H1 (cell line): ENCODE measurements at regions not wholly inside any gene's neighbourhood (a gene's known extent, or its start where the extent isn't known, plus 50 kb on each side); places are given as distances from the start of the nearest gene placed in this dataset.

Experiments used
- CTCF ChIA-PET: fragments of 300-600 bp; sonication (Branson Sonifier 250); formaldehyde crosslinking; loops from one replicate; lab custom pipeline; 2021; ENCODE audit not compliant: partially characterized antibody; lab: Charles Lee
- POLR2A ChIA-PET: fragments of 300-600 bp; sonication (Branson Sonifier 250); formaldehyde crosslinking; loops from one replicate; lab custom pipeline; 2021; ENCODE audit warnings: inconsistent platforms; ENCODE audit not compliant: partially characterized antibody; lab: Charles Lee
- DNase-seq, 2 experiments: peaks; one replicate each; pipeline versions ENCODE4 v3.0.0 to v3.0.0-alpha.2; 2010 to 2022; ENCODE audit warnings: low spot score in 2 of 2, low read depth in 1 of 2, mixed read lengths in 1 of 2
- FAIRE-seq: peaks from 2 replicates; lab custom pipeline; 2011; peaks lifted over from hg19 to GRCh38; lab: Jason Lieb, UNC
- H2AFZ ChIP-seq: 2 replicates; pipeline ENCODE4 v1.8.1; 2012; ENCODE audit warnings: low read length, inconsistent platforms
- H2AK5ac ChIP-seq: 2 replicates; pipeline ENCODE4 v1.6.1; 2013; ENCODE audit warnings: low read depth, low read length
- H2BK120ac ChIP-seq: replicated peaks from 2 replicates; pipeline ENCODE3; 2013; ENCODE audit warnings: low read depth, low read length, inconsistent platforms
- H2BK12ac ChIP-seq: 2 replicates; pipeline ENCODE4 v1.6.1; 2013; ENCODE audit warnings: low read depth, low read length
- H2BK15ac ChIP-seq: 2 replicates; pipeline ENCODE4 v1.6.1; 2013; ENCODE audit warnings: low read length
- H2BK20ac ChIP-seq: 2 replicates; pipeline ENCODE4 v1.6.1; 2013; ENCODE audit warnings: low read length
- H2BK5ac ChIP-seq: 2 replicates; pipeline ENCODE4 v1.6.1; 2013; ENCODE audit warnings: low read depth, low read length
- H3K14ac ChIP-seq: 2 replicates; pipeline ENCODE4 v1.6.1; 2013; ENCODE audit warnings: inconsistent platforms; ENCODE audit not compliant: insufficient read length
- H3K18ac ChIP-seq: 2 replicates; pipeline ENCODE4 v1.6.1; 2013; ENCODE audit warnings: low read length; ENCODE audit errors: extremely low read depth
- H3K23ac ChIP-seq: 2 replicates; pipeline ENCODE4 v1.6.1; 2013; ENCODE audit warnings: inconsistent platforms; ENCODE audit not compliant: insufficient read length
- H3K23me2 ChIP-seq: 2 replicates; pipeline ENCODE4 v1.6.1; 2013; ENCODE audit warnings: low read depth, low read length
- H3K27ac ChIP-seq: 2 replicates; pipeline ENCODE4 v1.6.1; 2011; ENCODE audit warnings: low read depth, low read length, inconsistent platforms
- H3K27me3 ChIP-seq, 4 experiments: replicated peaks in 1 of 4; 1 replicate in 1 of 4; 2 replicates in 3 of 4; pipeline versions ENCODE4 v1.6.1 to v1.8.1; 2011 to 2013; ENCODE audit warnings: low read length in 3 of 4, mild to moderate bottlenecking in 3 of 4, inconsistent platforms in 2 of 4, mixed read lengths in 2 of 4, moderate library complexity in 1 of 4; ENCODE audit not compliant: control insufficient read depth in 3 of 4, insufficient read depth in 3 of 4; ENCODE audit errors: extremely low read depth in 1 of 4
- H3K36me3 ChIP-seq, 4 experiments: 2 replicates each; pipeline versions ENCODE4 v1.6.1 to v1.8.1; 2011 to 2013; ENCODE audit warnings: mild to moderate bottlenecking in 4 of 4, low read length in 3 of 4, moderate library complexity in 2 of 4, control low read depth in 1 of 4, inconsistent platforms in 1 of 4; ENCODE audit not compliant: insufficient read depth in 4 of 4, control insufficient read depth in 2 of 4
- H3K4ac ChIP-seq: replicated peaks from 2 replicates; pipeline ENCODE3; 2013; ENCODE audit warnings: low read length, low read depth, mixed read lengths, inconsistent platforms; ENCODE audit not compliant: insufficient read length
- H3K4me1 ChIP-seq, 4 experiments: replicated peaks in 1 of 4; 1 replicate in 1 of 4; 2 replicates in 3 of 4; pipeline versions ENCODE4 v1.6.1 to v1.8.1; 2011 to 2013; ENCODE audit warnings: low read length in 3 of 4, inconsistent platforms in 2 of 4, mixed read lengths in 1 of 4; ENCODE audit not compliant: insufficient read depth in 4 of 4, control insufficient read depth in 3 of 4
- H3K4me2 ChIP-seq, 2 experiments: 2 replicates each; pipeline versions ENCODE4 v1.6.1 to v1.8.1; 2011 to 2013; ENCODE audit warnings: low read depth in 2 of 2, low read length in 2 of 2, control low read depth in 1 of 2, inconsistent platforms in 1 of 2, mild to moderate bottlenecking in 1 of 2; ENCODE audit not compliant: insufficient read depth in 1 of 2
- H3K4me3 ChIP-seq, 4 experiments: fragments of 200-600, 300-600 bp in 1 of 4; sonication (generic), shearing (Covaris generic), sonication (Bioruptor Twin) in 1 of 4; 2 replicates each; pipeline versions ENCODE4 v1.5.1 to v1.8.1; 2011 to 2016; ENCODE audit warnings: low read length in 4 of 4, low read depth in 3 of 4, control low read depth in 2 of 4, inconsistent platforms in 2 of 4, mild to moderate bottlenecking in 2 of 4, mixed read lengths in 1 of 4, moderate library complexity in 1 of 4; ENCODE audit not compliant: insufficient read depth in 2 of 4; ENCODE audit errors: extremely low read depth in 1 of 4
- H3K56ac ChIP-seq: replicated peaks from 2 replicates; pipeline ENCODE3; 2013; ENCODE audit warnings: low read depth, mild to moderate bottlenecking, mixed read lengths, low read length, inconsistent platforms; ENCODE audit not compliant: insufficient read length
- H3K79me1 ChIP-seq: 2 replicates; pipeline ENCODE4 v1.6.1; 2013; ENCODE audit warnings: low read depth, low read length, control low read depth
- H3K79me2 ChIP-seq, 2 experiments: 2 replicates each; pipeline versions ENCODE4 v1.6.1 to v1.8.1; 2012 to 2013; ENCODE audit warnings: low read length in 2 of 2, mild to moderate bottlenecking in 2 of 2, inconsistent platforms in 1 of 2; ENCODE audit not compliant: insufficient read depth in 2 of 2, control insufficient read depth in 1 of 2
- H3K9ac ChIP-seq, 4 experiments: replicated peaks in 1 of 4; 1 replicate in 1 of 4; 2 replicates in 3 of 4; pipeline versions ENCODE4 v1.6.1 to v1.8.1; 2011 to 2013; ENCODE audit warnings: low read depth in 3 of 4, low read length in 3 of 4, control low read depth in 2 of 4, mild to moderate bottlenecking in 2 of 4, moderate library complexity in 2 of 4, inconsistent platforms in 1 of 4; ENCODE audit errors: extremely low read depth in 1 of 4
- H3K9me3 ChIP-seq, 2 experiments: 2 replicates each; pipeline versions ENCODE4 v1.6.1 to v1.8.1; 2012 to 2013; ENCODE audit warnings: mild to moderate bottlenecking in 2 of 2, moderate library complexity in 2 of 2, control low read depth in 1 of 2, inconsistent platforms in 1 of 2, low read depth in 1 of 2, low read length in 1 of 2, mixed read lengths in 1 of 2; ENCODE audit not compliant: insufficient read depth in 2 of 2
- H4K20me1 ChIP-seq, 2 experiments: replicated peaks in 1 of 2; 2 replicates each; pipeline versions ENCODE3 to v1.8.1; 2011 to 2013; ENCODE audit warnings: inconsistent platforms in 2 of 2, low read length in 2 of 2, mild to moderate bottlenecking in 1 of 2; ENCODE audit not compliant: insufficient read depth in 2 of 2, control insufficient read depth in 1 of 2
- H4K5ac ChIP-seq: 2 replicates; pipeline ENCODE4 v1.6.1; 2013; ENCODE audit warnings: low read length, low read depth, mixed read lengths, inconsistent platforms; ENCODE audit not compliant: insufficient read length
- H4K8ac ChIP-seq: 2 replicates; pipeline ENCODE4 v1.8.0; 2013; ENCODE audit warnings: mild to moderate bottlenecking, moderate library complexity, low read length, inconsistent platforms; ENCODE audit not compliant: insufficient read depth; ENCODE audit errors: extremely low read depth
- H4K91ac ChIP-seq: replicated peaks from 2 replicates; pipeline ENCODE3; 2013; ENCODE audit warnings: low read length, mixed read lengths, inconsistent platforms; ENCODE audit not compliant: insufficient read length
- SP1 ChIP-seq: IDR thresholded peaks from 2 replicates; pipeline ENCODE4 v1.6.1; 2011; ENCODE audit warnings: low read depth, low read length
- WGBS, 2 experiments: shearing (Covaris generic) in 1 of 2; methylation state at CpG; one replicate each; pipeline versions ENCODE4 v1.1.6 to v1.1.7; 2013 to 2015; ENCODE audit warnings: low lambda C conversion rate in 2 of 2, mixed read lengths in 2 of 2, inconsistent platforms in 1 of 2, low coverage in 1 of 2, missing lambda C conversion rate in 1 of 2; ENCODE audit not compliant: insufficient replicate concordance in 2 of 2, insufficient coverage in 1 of 2, insufficient read length in 1 of 2; ENCODE audit errors: extremely low coverage in 1 of 2, missing lambda C conversion rate in 1 of 2; 5-methylcytosine and 5-hydroxymethylcytosine counted together

- Histone ChIP-seq H4K8ac (no peak overlapping the region), H3K9ac (no peak overlapping the region), H3K36me3 (no peaks in the 10 kb centered on the region), H3K4ac (no peak overlapping the region), H2AK5ac (no peak overlapping the region), H2BK5ac (no peak overlapping the region), H3K56ac (no peak overlapping the region), H3K4me1 (no peaks in the 10 kb centered on the region), H3K14ac (no peak overlapping the region), H3K23me2 (no peaks in the 10 kb centered on the region), H3K4me2 (no peak overlapping the region), H3K23ac (no peak overlapping the region), H2BK120ac (no peak overlapping the region), H2BK20ac (no peak overlapping the region), H3K79me2 (no peaks in the 10 kb centered on the region), H2BK12ac (no peak overlapping the region), H4K5ac (no peak overlapping the region), H3K27ac (no peak overlapping the region), H3K4me3 (no peak overlapping the region), H3K27me3 (no peaks in the 10 kb centered on the region), H4K91ac (no peak overlapping the region), H2BK15ac (no peak overlapping the region), H3K18ac (no peak overlapping the region), H3K79me1 (no peaks in the 10 kb centered on the region), H3K9me3 (no peaks in the 10 kb centered on the region), H2AFZ (no peak overlapping the region), H4K20me1 (no peaks in the 10 kb centered on the region)
- 78% methylated on average over 7 of the region's 7 CpGs; no CpG with 5 or more reads in 1 of the 2 experiments for WGBS, 2 experiments
- ChIA-PET POLR2A (no interaction called here), CTCF (interaction anchor here (0.6 to 1.1 kb wide), 3 partner anchors 13 to 221 kb away, joined by 3 read pairs; no protein-coding TSS in a partner anchor)
- DNase-seq (no peak), FAIRE-seq (no peak)
- TF ChIP-seq SP1: no peak
Observed at GRCh38 chr1:224045556-224045955, 68.4 kb upstream of the FBXO28 start.
